D721Med (cell line): ENCODE measurements at regions not wholly inside any gene's neighbourhood (a gene's known extent, or its start where the extent isn't known, plus 50 kb on each side); places are given as distances from the start of the nearest gene placed in this dataset.
"Not testable (repeated sequence)": the region's sequence is repeated elsewhere in the genome, so short reads cannot be mapped to it uniquely, and the experiment has no call there.

Experiments used
- DNase-seq: peaks from one replicate; pipeline ENCODE4 v3.0.0; 2011; ENCODE audit warnings: low spot score; ENCODE audit not compliant: insufficient read length
- FAIRE-seq: peaks from 2 replicates; lab custom pipeline; 2011; peaks lifted over from hg19 to GRCh38; lab: Jason Lieb, UNC
- TF ChIP-seq, protein P1 (sequence below): IDR thresholded peaks from 2 replicates; pipeline ENCODE4 v1.5.1; 2012; ENCODE audit warnings: mild to moderate bottlenecking, control low read depth; ENCODE audit not compliant: insufficient read depth; ENCODE audit errors: missing control alignments

DNA sequence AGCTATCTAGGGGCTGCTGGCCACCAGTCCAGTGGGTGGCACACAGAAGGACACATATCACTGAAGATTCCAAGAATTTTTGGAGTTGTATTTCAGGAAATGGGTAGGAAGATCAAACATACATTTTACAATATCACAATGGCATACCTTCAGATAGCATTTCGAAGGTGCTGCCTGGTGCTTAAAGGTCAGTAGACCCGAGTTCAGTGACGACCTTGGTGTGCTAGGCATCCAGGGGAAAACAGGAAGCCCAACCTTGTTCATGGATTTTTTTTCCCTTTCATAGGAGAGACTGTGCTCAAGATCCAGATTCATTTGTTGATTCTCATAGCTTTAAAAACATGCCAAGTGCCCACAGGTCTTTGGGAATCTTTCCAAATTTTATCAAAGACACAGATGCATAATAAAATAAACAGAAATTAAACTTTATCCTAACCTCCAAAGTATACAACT lies 51.0 kb upstream of the RCBTB2 start:
- DNase-seq (no peak), FAIRE-seq (no peak)
- TF ChIP-seq, protein P1, sequence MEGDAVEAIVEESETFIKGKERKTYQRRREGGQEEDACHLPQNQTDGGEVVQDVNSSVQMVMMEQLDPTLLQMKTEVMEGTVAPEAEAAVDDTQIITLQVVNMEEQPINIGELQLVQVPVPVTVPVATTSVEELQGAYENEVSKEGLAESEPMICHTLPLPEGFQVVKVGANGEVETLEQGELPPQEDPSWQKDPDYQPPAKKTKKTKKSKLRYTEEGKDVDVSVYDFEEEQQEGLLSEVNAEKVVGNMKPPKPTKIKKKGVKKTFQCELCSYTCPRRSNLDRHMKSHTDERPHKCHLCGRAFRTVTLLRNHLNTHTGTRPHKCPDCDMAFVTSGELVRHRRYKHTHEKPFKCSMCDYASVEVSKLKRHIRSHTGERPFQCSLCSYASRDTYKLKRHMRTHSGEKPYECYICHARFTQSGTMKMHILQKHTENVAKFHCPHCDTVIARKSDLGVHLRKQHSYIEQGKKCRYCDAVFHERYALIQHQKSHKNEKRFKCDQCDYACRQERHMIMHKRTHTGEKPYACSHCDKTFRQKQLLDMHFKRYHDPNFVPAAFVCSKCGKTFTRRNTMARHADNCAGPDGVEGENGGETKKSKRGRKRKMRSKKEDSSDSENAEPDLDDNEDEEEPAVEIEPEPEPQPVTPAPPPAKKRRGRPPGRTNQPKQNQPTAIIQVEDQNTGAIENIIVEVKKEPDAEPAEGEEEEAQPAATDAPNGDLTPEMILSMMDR, result no peak

DNA sequence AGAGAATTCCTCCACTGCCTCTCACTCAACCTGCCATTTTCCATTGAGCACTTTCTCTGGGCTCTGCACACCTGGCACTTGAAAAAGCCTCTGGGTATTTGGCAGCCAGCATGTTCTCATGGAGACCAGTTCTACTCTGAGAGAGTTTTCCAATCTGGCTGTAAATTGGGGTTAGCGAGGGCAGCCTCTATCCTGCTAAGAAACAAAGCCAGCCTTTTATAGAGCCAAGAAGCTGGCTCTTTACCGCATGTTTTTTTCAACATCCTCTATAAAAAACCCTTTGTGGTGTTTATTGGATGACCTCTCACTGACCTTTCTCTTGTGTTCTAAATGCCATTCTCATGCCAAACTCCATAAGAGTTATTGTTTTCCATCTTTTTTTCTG lies 52.6 kb upstream of the RCBTB2 start:
- DNase-seq, result no peak
- TF ChIP-seq, protein P1, result no peak
- FAIRE-seq, result no peak

DNA sequence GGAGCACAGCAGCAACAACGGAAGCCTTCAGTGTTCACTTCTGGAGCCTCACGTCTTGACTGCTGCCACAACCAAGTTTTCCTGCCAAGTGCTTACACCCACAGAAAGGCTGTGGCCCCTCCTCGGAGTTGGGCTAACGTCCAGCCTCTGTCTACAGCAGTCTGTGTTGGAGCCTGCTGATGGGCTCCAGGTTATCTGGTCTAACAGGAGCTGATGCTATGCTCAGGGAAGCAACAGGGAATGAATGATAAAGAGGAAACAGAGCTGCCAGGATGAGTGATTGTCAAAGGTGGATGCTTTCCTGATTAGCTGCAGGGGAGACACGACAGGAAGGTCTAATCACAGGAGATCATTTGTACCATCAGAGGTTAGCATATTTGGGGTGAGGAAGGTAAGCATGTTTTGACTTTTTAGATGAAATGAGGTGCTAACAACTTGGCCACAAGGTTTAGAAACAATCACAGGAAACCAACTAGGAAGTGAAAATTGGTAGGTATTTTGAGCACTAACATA lies 53.8 kb upstream of the RCBTB2 start:
- TF ChIP-seq, protein P1, result no peak
- no peak for DNase-seq
- FAIRE-seq, result no peak

DNA sequence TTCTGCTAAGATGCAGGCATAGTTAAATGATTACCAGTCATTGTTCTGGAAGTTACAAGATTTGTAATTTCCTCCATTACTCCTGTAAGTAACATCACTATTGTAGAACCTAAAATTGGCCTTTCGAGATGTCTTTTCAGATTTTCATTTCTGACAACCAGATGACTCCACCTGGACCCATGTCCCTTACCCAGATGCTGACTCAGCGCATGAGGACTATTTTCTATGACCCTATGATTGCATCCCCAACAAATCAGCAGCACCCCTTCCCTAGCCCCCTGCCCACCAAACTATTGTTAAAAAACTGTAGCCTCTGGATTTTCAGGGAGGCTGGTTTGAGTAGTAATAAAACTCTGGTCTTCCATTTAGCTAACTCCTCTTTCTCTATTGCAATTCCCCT lies 55.2 kb upstream of the RCBTB2 start:
- TF ChIP-seq, protein P1, result no peak
- DNase-seq, result no peak
- no peak for FAIRE-seq

DNA sequence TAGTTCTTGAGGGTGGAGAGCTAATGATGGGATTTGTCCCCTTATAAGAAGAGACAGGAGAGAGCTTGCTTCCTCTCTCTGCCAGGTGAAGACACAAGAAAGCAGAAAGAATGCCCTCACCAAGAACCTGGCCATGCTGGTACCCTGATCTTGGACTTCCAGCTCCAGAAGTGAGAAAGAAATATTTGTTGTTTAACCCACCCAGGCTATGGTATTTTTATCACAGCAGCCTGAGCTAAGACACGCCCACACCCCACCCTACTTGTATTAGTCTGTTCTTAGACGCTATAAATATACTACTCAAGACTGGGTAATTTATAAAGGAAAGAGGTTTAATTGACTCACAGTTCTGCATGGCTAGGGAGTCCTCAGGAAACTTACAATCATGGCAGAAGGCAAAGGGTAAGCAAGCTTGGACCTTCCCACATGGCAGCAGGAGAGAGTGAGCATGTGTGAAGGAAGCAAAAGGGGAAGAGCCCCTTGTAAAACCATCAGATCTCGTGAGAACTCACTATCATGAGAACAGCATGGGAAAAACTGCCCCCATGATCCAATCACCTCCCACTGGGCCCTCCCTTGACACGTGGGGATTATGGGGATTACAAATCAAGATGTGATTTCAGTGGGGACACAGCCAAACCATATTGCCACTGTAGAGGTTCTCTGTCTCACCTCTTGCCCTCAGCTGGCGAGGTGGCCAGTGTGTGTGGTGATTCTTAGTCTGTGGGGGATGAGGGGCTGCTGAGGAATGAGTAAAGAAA lies 57.4 kb upstream of the RCBTB2 start:
- no peak for FAIRE-seq
- DNase-seq, result no peak
- TF ChIP-seq, protein P1, result no peak

DNA sequence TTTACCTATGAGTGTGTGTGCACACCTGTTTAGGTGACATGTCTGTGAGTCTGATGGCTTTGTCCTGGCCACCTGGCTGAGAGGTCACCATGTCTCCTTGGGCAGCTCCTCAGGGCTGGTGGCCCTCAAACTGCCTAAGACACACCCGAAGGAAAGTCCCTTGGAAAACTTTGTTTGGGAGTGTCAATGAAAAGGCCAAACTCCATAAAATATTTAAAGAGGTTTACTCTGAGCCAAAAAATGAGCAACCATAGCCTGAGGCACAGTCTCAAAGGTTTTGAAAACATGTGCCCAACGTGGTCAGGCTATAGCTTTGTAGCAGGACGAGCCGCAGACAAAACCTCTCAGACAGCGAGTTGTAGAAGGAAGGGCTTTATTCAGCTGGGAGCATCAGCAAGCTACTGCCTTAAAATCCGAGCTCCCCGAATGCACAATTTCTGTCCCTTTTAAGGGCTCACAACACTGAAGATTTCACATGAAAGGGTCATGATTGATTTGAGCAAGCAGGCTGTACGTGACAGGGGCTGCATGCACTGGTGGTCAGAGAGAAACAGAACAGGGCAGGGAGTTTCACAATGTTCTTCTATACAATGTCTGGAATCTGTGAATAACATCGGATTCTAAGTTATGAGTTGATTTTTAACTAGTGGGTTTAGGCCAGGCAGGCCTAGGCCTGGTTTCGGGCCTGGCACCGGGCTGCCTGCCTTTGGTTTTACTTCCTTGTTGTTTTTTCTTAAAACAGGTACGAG lies 58.4 kb upstream of the RCBTB2 start:
- DNase-seq, FAIRE-seq: not testable (repeated sequence)

DNA sequence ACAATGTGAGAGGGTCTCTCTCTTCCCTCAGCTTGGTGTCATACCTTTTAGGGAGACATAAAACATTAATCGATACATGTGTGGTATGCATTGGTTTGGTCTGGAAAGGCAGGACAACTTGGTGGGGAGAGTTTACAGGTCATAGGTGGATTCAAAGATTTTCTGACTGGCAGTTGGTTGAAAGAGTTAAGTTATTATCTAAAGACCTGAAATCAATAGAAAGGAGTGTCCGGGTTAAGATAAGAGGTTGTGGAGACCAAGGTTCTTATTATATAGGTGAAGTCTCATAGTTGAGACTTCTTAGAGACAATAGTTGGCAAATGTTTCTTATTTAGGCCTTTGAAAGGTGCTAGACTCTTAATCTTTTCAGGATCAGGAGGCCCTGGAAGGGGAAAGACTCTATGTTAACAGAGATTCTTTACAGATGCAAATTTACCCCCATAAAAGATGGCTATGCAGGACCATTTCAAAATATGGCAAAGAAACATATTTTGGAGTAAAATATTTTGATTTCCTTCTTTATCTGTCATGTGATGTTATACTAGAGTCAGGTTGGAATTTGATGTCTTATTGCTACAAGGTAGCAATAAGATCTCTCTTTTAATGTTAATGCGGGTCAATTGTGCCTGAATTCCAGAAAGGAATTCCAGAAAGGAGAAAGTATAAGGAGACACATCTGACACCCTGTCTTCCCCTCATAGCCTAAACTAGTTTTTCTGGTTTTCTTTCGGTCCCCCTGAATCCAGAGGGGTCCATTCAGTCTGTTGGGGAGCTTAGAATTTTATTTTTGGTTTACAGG lies 59.2 kb upstream of the RCBTB2 start:
- no peak for DNase-seq
- FAIRE-seq, result no peak
- TF ChIP-seq, protein P1, result no peak
